Liver (tissue), 3 donors: ENCODE measurements at regions not wholly inside any gene's neighbourhood (a gene's known extent, or its start where the extent isn't known, plus 50 kb on each side); places are given as distances from the start of the nearest gene placed in this dataset.

ENCODE experiments used
- CTCF ChIP-seq: fragments of 150-350 bp; IDR thresholded peaks from 2 replicates; pipeline ENCODE4 v1.5.1; 2017; ENCODE audit warnings: improper control_type of control experiment, low read depth, low read length; ENCODE audit not compliant: missing input control
- MAX ChIP-seq: IDR thresholded peaks from 2 replicates; pipeline ENCODE4 v1.6.1; 2016; ENCODE audit warnings: antibody characterized with exemption
- RAD21 ChIP-seq, 2 donors: IDR thresholded peaks; 2 replicates each; pipeline ENCODE4 v1.6.1; 2016; ENCODE audit warnings: antibody characterized with exemption in 2 of 2, mild to moderate bottlenecking in 2 of 2
- REST ChIP-seq: IDR thresholded peaks from 2 replicates; pipeline ENCODE4 v1.6.1; 2016; ENCODE audit warnings: antibody characterized with exemption, mild to moderate bottlenecking
- SP1 ChIP-seq: IDR thresholded peaks from 2 replicates; pipeline ENCODE4 v1.6.1; 2018; ENCODE audit warnings: antibody characterized with exemption, mild to moderate bottlenecking
- TAF1 ChIP-seq: conservative IDR thresholded peaks from 2 replicates; pipeline ENCODE4 v1.6.1; 2016; ENCODE audit warnings: antibody characterized with exemption, mild to moderate bottlenecking
- donor health status: healthy.
- donor health status: healthy.

- TF ChIP-seq CTCF: no peak
- TF ChIP-seq RAD21 (IDR thresholded peaks at IDR 0.05): no peak
- TF ChIP-seq TAF1: no peak
- TF ChIP-seq MAX: no peak
- TF ChIP-seq SP1: no peak
- no peak for TF ChIP-seq REST
These were observed 322.5 kb upstream of the CPXCR1 start for GRCh38 chrX:88424541-88424940.
